SK-N-SH (cell line): ENCODE measurements at regions not wholly inside any gene's neighbourhood (a gene's known extent, or its start where the extent isn't known, plus 50 kb on each side); places are given as distances from the start of the nearest gene placed in this dataset.
A peak's percentile ranks its signal among the peaks of the same experiment; 100 is the strongest.

Source experiments
- CTCF ChIA-PET: fragments of 300-600, 350-600 bp; formaldehyde crosslinking; extraction: SDS; loops from one replicate; lab custom pipeline; 2021; lab: Yijun Ruan, JAX
- POLR2A ChIA-PET: fragments of 350-600 bp; sonication (Branson Sonifier 250); formaldehyde crosslinking; extraction: SDS; loops from one replicate; lab custom pipeline; 2020; ENCODE audit warnings: antibody characterized with exemption, inconsistent platforms; lab: Yijun Ruan, JAX
- DNase-seq: peaks from one replicate; pipeline ENCODE4 v3.0.0; 2012
- H2AFZ ChIP-seq: fragments of 200-600 bp; sonication (generic); 2 replicates; pipeline ENCODE4 v1.8.1; 2016; ENCODE audit warnings: antibody characterized with exemption, mild to moderate bottlenecking, low read depth
- H3F3A ChIP-seq: fragments of 200-600 bp; sonication (generic); replicated peaks from 2 replicates; pipeline ENCODE3; 2016; ENCODE audit warnings: antibody characterized with exemption, mild to moderate bottlenecking; ENCODE audit not compliant: insufficient read depth
- H3K27ac ChIP-seq, 2 experiments: fragments of 200-500 bp in 1 of 2; fragments of 200-600 bp in 1 of 2; sonication (Bioruptor generic) in 1 of 2; sonication (generic), shearing (Covaris generic) in 1 of 2; 2 replicates each; pipeline versions ENCODE4 v1.5.1 to v1.6.1; 2014 to 2016; ENCODE audit warnings: low read depth in 2 of 2, inconsistent platforms in 1 of 2, low read length in 1 of 2, mild to moderate bottlenecking in 1 of 2, mixed read lengths in 1 of 2
- H3K27me3 ChIP-seq: fragments of 200-600 bp; sonication (generic), shearing (Covaris generic); 2 replicates; pipeline ENCODE4 v1.6.1; 2016; ENCODE audit warnings: mixed run types; ENCODE audit not compliant: insufficient read depth
- H3K36me3 ChIP-seq, 2 experiments: fragments of 200-500 bp in 1 of 2; fragments of 200-600 bp in 1 of 2; sonication (Bioruptor generic) in 1 of 2; sonication (generic) in 1 of 2; replicated peaks in 1 of 2; 2 replicates each; pipeline versions ENCODE3 to v1.5.1; 2014 to 2016; ENCODE audit warnings: low read length in 1 of 2, mild to moderate bottlenecking in 1 of 2; ENCODE audit not compliant: insufficient read depth in 2 of 2, control insufficient read depth in 1 of 2
- H3K4me1 ChIP-seq, 2 experiments: fragments of 200-500 bp in 1 of 2; fragments of 200-600 bp in 1 of 2; sonication (Bioruptor generic) in 1 of 2; sonication (generic), shearing (Covaris generic) in 1 of 2; 2 replicates each; pipeline versions ENCODE4 v1.5.1 to v1.6.1; 2014 to 2016; ENCODE audit warnings: low read depth in 1 of 2, low read length in 1 of 2, mixed run types in 1 of 2; ENCODE audit not compliant: insufficient read depth in 2 of 2, control insufficient read depth in 1 of 2
- H3K4me2 ChIP-seq: fragments of 200-600 bp; sonication (generic), shearing (Covaris generic); 2 replicates; pipeline ENCODE4 v1.6.1; 2017; ENCODE audit warnings: mixed run types
- H3K4me3 ChIP-seq, 2 experiments: fragments of 200-500 bp in 1 of 2; fragments of 200-600 bp in 1 of 2; sonication (Bioruptor generic) in 1 of 2; sonication (generic), shearing (Covaris generic) in 1 of 2; 2 replicates each; pipeline versions ENCODE4 v1.5.1 to v1.8.1; 2014 to 2016; ENCODE audit warnings: low read depth in 2 of 2, inconsistent platforms in 1 of 2, low read length in 1 of 2, mild to moderate bottlenecking in 1 of 2, mixed read lengths in 1 of 2, moderate library complexity in 1 of 2
- H3K79me2 ChIP-seq: fragments of 200-600 bp; sonication (generic); 2 replicates; pipeline ENCODE4 v1.8.1; 2017; ENCODE audit warnings: mild to moderate bottlenecking; ENCODE audit not compliant: insufficient read depth
- H3K9ac ChIP-seq: fragments of 200-600 bp; sonication (generic); 2 replicates; pipeline ENCODE4 v1.6.1; 2017; ENCODE audit warnings: mixed run types
- H3K9me2 ChIP-seq: fragments of 200-600 bp; sonication (generic); 2 replicates; pipeline ENCODE4 v1.6.1; 2017; ENCODE audit warnings: mixed run types
- H3K9me3 ChIP-seq: fragments of 200-600 bp; sonication (generic); 2 replicates; pipeline ENCODE4 v1.6.1; 2017; ENCODE audit warnings: mixed run types, mild to moderate bottlenecking, moderate library complexity
- H4K20me1 ChIP-seq: fragments of 200-600 bp; sonication (generic); 2 replicates; pipeline ENCODE4 v1.6.1; 2017; ENCODE audit warnings: mild to moderate bottlenecking, mixed run types; ENCODE audit not compliant: insufficient read depth
- FOXJ3 ChIP-seq: sonication (generic); formaldehyde crosslinking; IDR thresholded peaks from 2 replicates; pipeline ENCODE4 v1.5.1; 2020; ENCODE audit warnings: mild to moderate bottlenecking, missing genetic modification reagents
- FOXM1 ChIP-seq: IDR thresholded peaks from 2 replicates; pipeline ENCODE4 v1.4.0; 2012; ENCODE audit warnings: low read depth, mild to moderate bottlenecking
- GATA2 ChIP-seq: sonication (generic); formaldehyde crosslinking; IDR thresholded peaks from 2 replicates; pipeline ENCODE4 v1.5.0; 2020; ENCODE audit warnings: mild to moderate bottlenecking, missing genetic modification reagents
- MAX ChIP-seq: IDR thresholded peaks from 2 replicates; pipeline ENCODE4 v1.4.0; 2012; ENCODE audit warnings: low read depth
- REST ChIP-seq: IDR thresholded peaks from 2 replicates; pipeline ENCODE4 v1.6.1; 2012; ENCODE audit warnings: mild to moderate bottlenecking, low read depth, low read length, moderate library complexity
- SIN3A ChIP-seq: IDR thresholded peaks from 2 replicates; pipeline ENCODE4 v1.6.1; 2012; ENCODE audit warnings: low read depth, mild to moderate bottlenecking, low read length, moderate library complexity, borderline replicate concordance
- SMC3 ChIP-seq: IDR thresholded peaks from 2 replicates; pipeline ENCODE4 v1.6.1; 2012; ENCODE audit warnings: low read depth, low read length, improper control_type of control experiment
- USF1 ChIP-seq: IDR thresholded peaks from 2 replicates; pipeline ENCODE4 v1.4.0; 2012; ENCODE audit warnings: low read depth, borderline replicate concordance
- WGBS: methylation state at CpG from one replicate; pipeline ENCODE4 v1.1.6; 2017; ENCODE audit warnings: low lambda C conversion rate; 5-methylcytosine and 5-hydroxymethylcytosine counted together

GRCh38 chr9:79043916-79044315 lies 527.8 kb upstream of the TLE4 start:
- 77% methylated on average over 7 of the region's 7 CpGs for WGBS
- H3F3A ChIP-seq, result no peaks in the 10 kb centered on the region

GRCh38 chr9:79046401-79046800 lies 525.4 kb upstream of the TLE4 start:
- Histone ChIP-seq H3K9me3 (no peaks in the 10 kb centered on the region), H3K4me1 (no peaks in the 10 kb centered on the region; a peak in 1 of 4 replicates), H2AFZ (peak overlapping the region; percentile 7; the same call in 1 of the 2 replicates), H4K20me1 (no peaks in the 10 kb centered on the region), H3K36me3 (no peaks in the 10 kb centered on the region), H3K9me2 (no peaks in the 10 kb centered on the region)
- 96% methylated on average over 2 of the region's 2 CpGs for WGBS
- no peak for DNase-seq
- TF ChIP-seq REST (no peak), FOXJ3 (CRISPR knock-in tag) (no peak)
- TF ChIP-seq, all 33 proteins: peak for 0
- no peaks in the 10 kb centered on the region for H3F3A ChIP-seq
- no peak overlapping the region for H3K9ac ChIP-seq
- ChIA-PET CTCF (interaction anchor here (1.0 to 2.0 kb wide), 3 partner anchors 15 to 83 kb away, joined by 3 to 6 read pairs (median 4); no protein-coding TSS in a partner anchor), POLR2A (no interaction called here)
- no peak overlapping the region for H3K27ac ChIP-seq
- H3K4me2 ChIP-seq, result no peak overlapping the region
- H3K4me3 ChIP-seq, result no peak overlapping the region
- H3K79me2 ChIP-seq, result no peaks in the 10 kb centered on the region
- no peaks in the 10 kb centered on the region for H3K27me3 ChIP-seq

More at GRCh38 chr9:79043916-79044315, 527.8 kb upstream of the TLE4 start:
- Histone ChIP-seq H2AFZ (no peak overlapping the region), H3K27me3 (no peaks in the 10 kb centered on the region), H3K4me1 (no peaks in the 10 kb centered on the region; a peak in 1 of 4 replicates), H3K27ac (no peak overlapping the region), H3K79me2 (no peaks in the 10 kb centered on the region), H3K4me3 (no peak overlapping the region), H3K9me3 (no peaks in the 10 kb centered on the region), H3K4me2 (no peak overlapping the region), H4K20me1 (no peaks in the 10 kb centered on the region), H3K9ac (no peak overlapping the region), H3K36me3 (no peaks in the 10 kb centered on the region), H3K9me2 (no peaks in the 10 kb centered on the region)
- TF ChIP-seq GATA2 (CRISPR knock-in tag) (peak; percentile 26; the same call in 1 of the 2 replicates), SIN3A (no peak)
- ChIA-PET CTCF (no interaction called here), POLR2A (no interaction called here)
- DNase-seq, result no peak

- ChIA-PET CTCF (no interaction called here), POLR2A (no interaction called here)
- Histone ChIP-seq H3K36me3 (no peaks in the 10 kb centered on the region), H3K9me3 (no peaks in the 10 kb centered on the region), H4K20me1 (no peaks in the 10 kb centered on the region), H3F3A (no peaks in the 10 kb centered on the region), H2AFZ (no peak overlapping the region), H3K4me2 (no peak overlapping the region), H3K4me1 (no peaks in the 10 kb centered on the region), H3K79me2 (no peaks in the 10 kb centered on the region), H3K9me2 (no peaks in the 10 kb centered on the region), H3K9ac (no peak overlapping the region), H3K27ac (no peak overlapping the region), H3K4me3 (no peak overlapping the region), H3K27me3 (no peaks in the 10 kb centered on the region)
- 94% methylated on average over 5 of the region's 5 CpGs for WGBS
- DNase-seq, result no peak
- TF ChIP-seq USF1 (no peak), MAX (no peak), SMC3 (no peak), FOXM1 (no peak)
These were observed 522.4 kb upstream of the TLE4 start for GRCh38 chr9:79049371-79049770.
